IMR-90 (cell line): ENCODE measurements at regions not wholly inside any gene's neighbourhood (a gene's known extent, or its start where the extent isn't known, plus 50 kb on each side); places are given as distances from the start of the nearest gene placed in this dataset.

Source experiments
- ATAC-seq: fragments of 200-7000 bp; cut with Tn5 transposase; 2 replicates; pipeline ENCODE4 v1.9.1; 2020; ENCODE audit warnings: low read depth, mild to moderate bottlenecking, moderate library complexity
- BruUV-seq: library from RNA; stranded (reverse); fragments of 400-500 nt; replicated peaks from 2 replicates; lab custom pipeline; 2021; lab: Mats Ljungman, UMichigan
- CTCF ChIA-PET: fragments of 300-600 bp; formaldehyde crosslinking; extraction: SDS; loops from one replicate; lab custom pipeline; 2021; ENCODE audit warnings: antibody characterized with exemption; lab: Yijun Ruan, JAX
- POLR2A ChIA-PET: fragments of 300-600 bp; sonication (Branson Sonifier 250); formaldehyde crosslinking; loops from one replicate; lab custom pipeline; 2022; ENCODE audit warnings: antibody characterized with exemption; ENCODE audit not compliant: unreplicated experiment; lab: Charles Lee
- DNase-seq: peaks from one replicate; pipeline ENCODE4 v3.0.0; 2013
- H2AFZ ChIP-seq: replicated peaks from 2 replicates; pipeline ENCODE3; 2013; ENCODE audit warnings: low read length, mild to moderate bottlenecking; ENCODE audit not compliant: poor library complexity
- H2AK5ac ChIP-seq: 2 replicates; pipeline ENCODE4 v1.6.1; 2013; ENCODE audit warnings: low read depth, low read length, inconsistent platforms
- H2AK9ac ChIP-seq: replicated peaks from 2 replicates; pipeline ENCODE3; 2013; ENCODE audit warnings: mild to moderate bottlenecking, low read depth, low read length, moderate library complexity; ENCODE audit not compliant: poor library complexity
- H2BK120ac ChIP-seq: 2 replicates; pipeline ENCODE4 v1.6.1; 2013; ENCODE audit warnings: low read depth, low read length, inconsistent platforms
- H2BK15ac ChIP-seq: 3 replicates; pipeline ENCODE4 v1.6.1; 2013; ENCODE audit warnings: low read depth, low read length, inconsistent platforms
- H2BK20ac ChIP-seq: 2 replicates; pipeline ENCODE4 v1.6.1; 2013; ENCODE audit warnings: low read depth, mild to moderate bottlenecking, inconsistent platforms, low read length, moderate library complexity
- H2BK5ac ChIP-seq: 2 replicates; pipeline ENCODE4 v1.6.1; 2013; ENCODE audit warnings: mild to moderate bottlenecking, low read depth, low read length, inconsistent platforms; ENCODE audit not compliant: poor library complexity, severe bottlenecking
- H3K14ac ChIP-seq: replicated peaks from 2 replicates; pipeline ENCODE4 v1.6.1; 2013; ENCODE audit warnings: low read depth, low read length, inconsistent platforms
- H3K18ac ChIP-seq: 2 replicates; pipeline ENCODE4 v1.6.1; 2013; ENCODE audit warnings: low read depth, low read length, control low read depth
- H3K23ac ChIP-seq: 2 replicates; pipeline ENCODE4 v1.6.1; 2013; ENCODE audit warnings: low read depth, low read length, inconsistent platforms
- H3K27ac ChIP-seq: 2 replicates; pipeline ENCODE4 v1.5.1; 2013; ENCODE audit warnings: mild to moderate bottlenecking, control low read depth, low read length; ENCODE audit not compliant: insufficient read depth
- H3K27me3 ChIP-seq: 2 replicates; pipeline ENCODE4 v1.6.1; 2013; ENCODE audit warnings: low read length; ENCODE audit not compliant: control insufficient read depth, insufficient read depth
- H3K36me3 ChIP-seq: 2 replicates; pipeline ENCODE4 v1.6.1; 2013; ENCODE audit warnings: low read length, mixed read lengths; ENCODE audit not compliant: control insufficient read depth, insufficient read depth
- H3K4ac ChIP-seq: 2 replicates; pipeline ENCODE4 v1.6.1; 2013; ENCODE audit warnings: low read depth, low read length, inconsistent platforms
- H3K4me1 ChIP-seq: 2 replicates; pipeline ENCODE4 v1.6.1; 2013; ENCODE audit warnings: low read length, mixed read lengths; ENCODE audit not compliant: control insufficient read depth, insufficient read depth
- H3K4me2 ChIP-seq: 2 replicates; pipeline ENCODE4 v1.6.1; 2013; ENCODE audit warnings: low read depth, mild to moderate bottlenecking, control low read depth, low read length, moderate library complexity
- H3K4me3 ChIP-seq: 2 replicates; pipeline ENCODE4 v1.5.1; 2013; ENCODE audit warnings: low read depth, mild to moderate bottlenecking, control low read depth, low read length, moderate library complexity; ENCODE audit not compliant: insufficient read depth
- H3K56ac ChIP-seq: 2 replicates; pipeline ENCODE4 v1.6.1; 2013; ENCODE audit warnings: low read length, inconsistent platforms; ENCODE audit not compliant: insufficient read depth; ENCODE audit errors: extremely low read depth
- H3K79me1 ChIP-seq, 2 experiments: 2 replicates each; pipeline ENCODE4 v1.6.1; 2013; ENCODE audit warnings: low read length in 2 of 2, inconsistent platforms in 1 of 2, low read depth in 1 of 2
- H3K9ac ChIP-seq: 2 replicates; pipeline ENCODE4 v1.6.1; 2013; ENCODE audit warnings: low read depth, low read length, control low read depth
- H3K9me1 ChIP-seq: 2 replicates; pipeline ENCODE4 v1.6.1; 2013; ENCODE audit warnings: low read length, inconsistent platforms; ENCODE audit not compliant: insufficient read depth
- H3K9me3 ChIP-seq: 2 replicates; pipeline ENCODE4 v1.6.1; 2013; ENCODE audit warnings: low read length; ENCODE audit not compliant: control insufficient read depth, insufficient read depth
- H4K20me1 ChIP-seq: 2 replicates; pipeline ENCODE4 v1.6.1; 2013; ENCODE audit warnings: low read length, inconsistent platforms; ENCODE audit not compliant: insufficient read depth
- H4K5ac ChIP-seq: 2 replicates; pipeline ENCODE4 v1.6.1; 2013; ENCODE audit warnings: mild to moderate bottlenecking, low read depth, low read length, control low read depth
- H4K8ac ChIP-seq, 2 experiments: 2 replicates each; pipeline ENCODE4 v1.6.1; 2013; ENCODE audit warnings: low read depth in 2 of 2, low read length in 2 of 2, control low read depth in 1 of 2, inconsistent platforms in 1 of 2
- H4K91ac ChIP-seq: 2 replicates; pipeline ENCODE4 v1.6.1; 2013; ENCODE audit warnings: low read depth, low read length, inconsistent platforms; ENCODE audit not compliant: insufficient read depth
- CEBPB ChIP-seq: IDR thresholded peaks from 2 replicates; pipeline ENCODE4 v1.6.1; 2012; ENCODE audit warnings: low read depth, low read length, improper control_type of control experiment
- POLR2A ChIP-seq: IDR thresholded peaks from 2 replicates; pipeline ENCODE4 v1.6.1; 2012; ENCODE audit warnings: mild to moderate bottlenecking, low read depth, low read length
- RAD21 ChIP-seq: IDR thresholded peaks from 2 replicates; pipeline ENCODE4 v1.6.1; 2012; ENCODE audit warnings: low read length, improper control_type of control experiment
- SMC3 ChIP-seq: fragments of 150-350 bp; IDR thresholded peaks from 2 replicates; pipeline ENCODE4 v1.6.1; 2016; ENCODE audit warnings: low read depth, mild to moderate bottlenecking, antibody characterized with exemption, low read length, moderate library complexity
- WGBS, 2 experiments: methylation state at CpG; one replicate each; pipeline versions ENCODE4 v1.1.5 to v1.1.7; 2013; ENCODE audit warnings: missing lambda C conversion rate in 2 of 2; ENCODE audit not compliant: insufficient read length in 1 of 2; ENCODE audit errors: extremely low coverage in 2 of 2; 5-methylcytosine and 5-hydroxymethylcytosine counted together
- dilution Hi-C: fragments of 300-500 bp; cut with HindIII; formaldehyde crosslinking; loops from one replicate; pipeline ENCODE4 v1.14.3; 2018; ENCODE audit warnings: low sequenced_read_pairs; ENCODE audit not compliant: unreplicated experiment
- in situ Hi-C: fragments of 300-500 bp; cut with MboI; formaldehyde crosslinking; loops from 3 replicates; pipeline ENCODE4 v1.14.3; 2019; ENCODE audit warnings: low sequenced_read_pairs, inconsistent platforms, mixed read lengths
- intact Hi-C: fragments of 100-400 bp; cut with micrococcal nuclease; formaldehyde crosslinking; loops from 2 replicates; pipeline ENCODE4 v1.10.0; 2022

GRCh38 chr6:56816370-56816769 is 138.5 kb upstream of the BEND6 start:
- Histone ChIP-seq H3K4me2 (no peak overlapping the region), H2AK9ac (no peak overlapping the region), H3K9me3 (no peaks in the 10 kb centered on the region), H2BK5ac (no peak overlapping the region), H2BK15ac (no peak overlapping the region), H4K91ac (no peak overlapping the region), H3K23ac (peak overlapping the region; percentile 3; the same call in 1 of the 2 replicates), H3K4me1 (peaks cover 16% of the 10 kb centered on the region), H2BK20ac (no peak overlapping the region), H4K5ac (no peak overlapping the region), H3K14ac (0 out of 2 replicates have a peak overlapping the region, but pooled peaks have one; percentile 25), H3K56ac (no peak overlapping the region), H3K27ac (no peak overlapping the region), H3K4ac (no peak overlapping the region), H3K27me3 (no peaks in the 10 kb centered on the region), H3K9me1 (peaks cover 15% of the 10 kb centered on the region; the same call in 1 of the 2 replicates), H2AFZ (no peak overlapping the region), H4K20me1 (peaks cover 67% of the 10 kb centered on the region), H3K18ac (no peak overlapping the region), H3K4me3 (no peak overlapping the region), H2BK120ac (no peak overlapping the region), H3K79me1 (peaks cover 10 to 65% of the 10 kb centered on the region in 2 experiments; a peak in 2 of 4 replicates), H3K36me3 (no peaks in the 10 kb centered on the region), H2AK5ac (no peak overlapping the region), H4K8ac (no peak overlapping the region), H3K9ac (no peak overlapping the region)
- no peak for ATAC-seq
- TF ChIP-seq POLR2A (no peak), SMC3 (no peak), CEBPB (no peak), RAD21 (no peak)
- in situ Hi-C loops (no loop called here), intact Hi-C loops (no loop called here), dilution Hi-C loops (no loop called here)
- no peak for DNase-seq
- no CpG with 5 or more reads among the region's 5 CpGs for WGBS, 2 experiments
- ChIA-PET POLR2A (no interaction called here), CTCF (no interaction called here)
- no TSS peak for BruUV-seq
